ENCODE measurements at regions not wholly inside any gene's neighbourhood (a gene's known extent, or its start where the extent isn't known, plus 50 kb on each side); places are given as distances from the start of the nearest gene placed in this dataset.

GRCh38 chr11:115080923-115081680, 402.8 kb downstream of the NXPE2 start:
- DNase-seq (ENCODE audit: low read depth in 2 of 2): no peak

DNA sequence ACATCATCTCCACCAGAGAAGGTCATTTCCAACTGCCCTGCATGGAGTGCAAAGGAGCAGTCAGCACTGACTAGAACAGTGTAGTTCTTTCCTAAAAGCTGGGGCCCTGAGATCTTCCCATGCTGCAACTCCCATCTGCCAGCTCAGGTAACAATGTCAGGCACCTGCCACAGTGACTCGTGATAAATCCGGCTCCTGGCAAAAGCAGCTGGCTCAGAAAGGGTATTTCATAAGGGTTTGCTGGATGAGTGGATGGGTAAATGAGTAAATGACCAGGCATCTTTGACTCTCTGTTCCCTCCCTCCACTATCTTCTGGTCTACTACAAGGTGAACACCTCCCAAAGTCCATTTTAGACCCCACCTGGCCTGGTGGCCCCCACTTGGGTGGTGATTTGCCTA, 403.6 kb downstream of the NXPE2 start:
- no peak for DNase-seq (ENCODE audit: low read depth in 2 of 2)

GRCh38 chr11:115083144-115083806, 404.9 kb downstream of the NXPE2 start:
- no peak for DNase-seq (ENCODE audit: low read depth in 2 of 2)

DNA sequence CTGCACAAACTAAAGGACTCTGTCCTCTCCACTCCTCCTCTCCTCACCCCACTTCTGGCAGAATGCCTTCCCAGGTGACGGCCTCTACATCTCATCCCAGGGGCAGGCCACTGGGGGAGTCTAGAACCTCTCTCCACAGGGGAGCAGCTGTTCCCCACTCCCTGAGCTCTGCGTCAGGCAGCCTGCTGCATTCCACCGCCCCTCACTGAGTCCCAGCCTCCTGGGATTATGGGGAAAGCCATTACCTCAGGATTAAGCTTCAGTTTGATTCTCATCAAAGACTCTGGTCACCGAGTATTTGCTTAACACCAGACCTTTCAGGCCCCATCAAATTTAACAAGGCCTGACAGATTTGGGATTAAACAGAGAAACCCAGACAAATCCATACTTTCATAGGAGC, 405.9 kb downstream of the NXPE2 start:
- DNase-seq (ENCODE audit: low read depth in 2 of 2): no peak

GRCh38 chr11:115085461-115086210, 407.3 kb downstream of the NXPE2 start:
- DNase-seq (ENCODE audit: low read depth in 2 of 2): no peak

DNA sequence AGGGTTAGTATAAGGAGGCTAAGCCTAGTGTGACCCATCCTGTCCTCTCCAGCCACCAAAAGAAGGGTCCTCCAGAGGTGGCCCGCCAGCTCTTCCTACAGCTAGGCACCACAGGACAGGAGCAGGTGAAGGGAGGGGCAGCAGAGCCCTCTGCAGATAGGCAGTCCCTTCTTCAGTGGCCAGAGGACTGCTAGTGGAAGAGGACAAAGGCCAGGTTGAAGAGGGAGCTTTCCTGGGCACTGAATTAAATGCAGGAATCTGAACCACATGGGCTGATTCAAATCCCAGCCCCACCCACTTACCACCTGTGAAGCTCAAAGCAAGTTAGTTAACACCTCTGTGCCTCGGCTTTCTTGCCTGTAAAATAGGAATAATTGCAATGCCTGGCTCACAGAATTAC, 409.5 kb downstream of the NXPE2 start:
- DNase-seq (ENCODE audit: low read depth in 2 of 2): no peak

GRCh38 chr11:115092516-115092915, 411.7 kb downstream of the CADM1 start:
- DNase-seq (ENCODE audit: low read depth in 2 of 2): no peak

DNA sequence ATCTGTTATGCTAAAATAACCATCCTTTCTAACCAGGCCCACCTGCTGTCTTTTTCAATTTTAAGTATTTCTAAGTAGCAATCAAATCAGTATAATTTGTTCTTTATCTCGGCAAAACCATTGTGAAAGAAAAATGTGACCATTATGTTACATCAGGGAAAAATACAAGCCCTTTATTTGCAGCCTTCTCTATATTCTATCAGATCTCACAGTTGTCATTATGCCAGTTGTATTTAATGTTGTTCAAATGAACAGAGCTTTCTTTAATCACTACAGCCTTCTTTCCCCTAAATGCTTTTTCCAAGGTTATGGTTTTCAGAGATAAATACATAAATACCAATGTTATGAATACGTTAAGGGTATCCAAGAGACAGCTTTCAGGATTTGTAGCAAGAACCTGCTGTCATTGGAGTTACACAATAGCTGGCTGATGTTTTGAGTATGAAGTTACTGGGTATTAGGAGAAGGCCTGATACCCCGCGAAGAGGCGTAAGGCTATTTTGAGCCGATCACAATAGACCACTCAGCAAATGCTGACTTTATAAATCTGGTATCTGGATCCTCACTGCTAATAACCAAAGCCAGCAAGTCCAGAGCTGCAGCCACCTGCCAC, 406.3 kb downstream of the CADM1 start:
- no peak for DNase-seq (ENCODE audit: low read depth in 2 of 2)

- DNase-seq (ENCODE audit: low read depth in 2 of 2): no peak
Measured at GRCh38 chr11:115100706-115101105, 403.5 kb downstream of the CADM1 start.

- no peak for DNase-seq (ENCODE audit: low read depth in 2 of 2)
Measured at GRCh38 chr11:115103921-115104320, 400.3 kb downstream of the CADM1 start.

GRCh38 chr11:115104851-115105453, 399.3 kb downstream of the CADM1 start:
- no peak for DNase-seq (ENCODE audit: low read depth in 2 of 2)

DNA sequence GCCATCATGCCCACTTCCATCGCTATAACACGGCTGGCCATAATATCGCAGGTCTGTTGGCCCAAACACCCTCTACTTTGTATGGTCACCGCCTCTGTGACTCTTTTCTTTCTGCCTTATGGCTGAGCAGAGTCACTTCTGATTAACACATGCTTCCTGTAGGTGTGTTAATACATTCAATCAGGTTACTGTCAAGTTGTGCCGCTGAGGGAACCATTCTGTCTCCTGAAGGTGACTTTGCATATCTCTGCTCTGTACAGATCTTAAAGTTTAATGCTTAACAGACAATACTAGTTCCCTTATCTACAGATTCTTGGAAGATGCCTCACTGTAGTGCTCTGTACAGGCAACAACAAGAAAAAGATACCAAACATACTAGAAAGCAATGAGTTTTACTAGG, 393.1 kb downstream of the CADM1 start:
- DNase-seq (ENCODE audit: low read depth in 2 of 2): no peak

DNA sequence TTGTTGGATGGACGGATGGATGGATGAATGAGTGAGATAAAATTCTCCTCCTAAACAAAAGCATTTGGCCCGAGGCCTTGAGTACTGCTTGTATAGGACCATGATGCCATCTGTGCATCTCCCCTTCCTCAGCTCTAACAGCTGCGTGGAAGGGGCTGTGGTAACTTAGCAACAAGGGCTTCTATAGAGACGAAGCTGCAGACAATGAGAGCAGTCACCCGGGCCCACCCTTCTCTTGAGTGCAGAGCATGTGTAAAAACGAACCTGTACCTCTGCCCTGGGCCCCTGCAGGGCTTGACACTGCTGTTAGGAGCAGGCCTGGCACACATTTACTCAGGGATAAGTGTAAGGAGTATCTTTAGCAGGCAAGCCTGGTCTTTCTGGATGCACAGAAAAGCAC, 391.5 kb downstream of the CADM1 start:
- no peak for DNase-seq (ENCODE audit: low read depth in 2 of 2)

GRCh38 chr11:115117956-115118493, 386.2 kb downstream of the CADM1 start:
- no peak for DNase-seq (ENCODE audit: low read depth in 2 of 2)

GRCh38 chr11:115119146-115119545, 385.1 kb downstream of the CADM1 start:
- DNase-seq (ENCODE audit: low read depth in 2 of 2): no peak

Measured in activated CD4-positive, alpha-beta T cell treated with anti-CD3 and anti-CD28 coated beads for 24 hours (primary cell).